Esophagus muscularis mucosa (tissue), 4 donors: ENCODE measurements at regions not wholly inside any gene's neighbourhood (a gene's known extent, or its start where the extent isn't known, plus 50 kb on each side); places are given as distances from the start of the nearest gene placed in this dataset.

Source experiments
- CTCF ChIP-seq, 3 experiments: fragments of 200-600 bp in 2 of 3; fragments of 450-650 bp in 1 of 3; sonication (generic) in 2 of 3; IDR thresholded peaks; one replicate each; pipeline ENCODE4 v1.5.1; 2017 to 2019; ENCODE audit warnings: antibody characterized with exemption in 3 of 3, mild to moderate bottlenecking in 2 of 3, moderate library complexity in 1 of 3
- EP300 ChIP-seq: sonication (generic); formaldehyde crosslinking; IDR thresholded peaks from one replicate; pipeline ENCODE4 v1.6.1; 2017; ENCODE audit warnings: antibody characterized with exemption
- POLR2A ChIP-seq: fragments of 450-650 bp; IDR thresholded peaks from one replicate; pipeline ENCODE4 v1.6.1; 2017; ENCODE audit warnings: antibody characterized with exemption, moderate library complexity, mild to moderate bottlenecking, low read depth
- POLR2AphosphoS5 ChIP-seq, 2 donors: sonication (generic); formaldehyde crosslinking; IDR thresholded peaks; one replicate each; pipeline ENCODE4 v1.6.1; 2017; ENCODE audit warnings: antibody characterized with exemption in 2 of 2

- no peak for TF ChIP-seq CTCF (IDR thresholded peaks at IDR 0.05)
- TF ChIP-seq EP300: no peak
- peak; percentile 57 to 69 for TF ChIP-seq POLR2AphosphoS5 (IDR thresholded peaks at IDR 0.05)
- TF ChIP-seq POLR2A: no peak
Observed at GRCh38 chr1:172746091-172746949, 87.4 kb downstream of the FASLG start.
